Activated T-helper 1 cell treated with anti-CD3 and anti-CD28 coated beads, Interleukin-12 subunit alpha, Interleukin-12 subunit beta, Interleukin-2, Interleukin-4 antibody, amounts not matched to agents 30 ng/mL and 10 ng/mL and 1 ng/mL, durations not matched to agents 14 hours and 24 hours and 36 hours (primary cell): ENCODE measurements at regions not wholly inside any gene's neighbourhood (a gene's known extent, or its start where the extent isn't known, plus 50 kb on each side); places are given as distances from the start of the nearest gene placed in this dataset.

ENCODE experiments used
- DNase-seq: peaks from one replicate; pipeline ENCODE4 v3.0.0; 2021; ENCODE audit warnings: low spot score
- H3K27ac Mint-ChIP-seq: one replicate; pipeline ENCODE4 v1.8.0; 2021; ENCODE audit warnings: mild to moderate bottlenecking, mixed read lengths
- H3K27me3 Mint-ChIP-seq: one replicate; pipeline ENCODE4 v1.8.0; 2022; ENCODE audit warnings: mild to moderate bottlenecking, moderate library complexity, mixed read lengths; ENCODE audit not compliant: insufficient read depth
- H3K36me3 Mint-ChIP-seq: one replicate; pipeline ENCODE4 v1.8.0; 2021; ENCODE audit warnings: low read depth, mixed read lengths
- H3K4me1 Mint-ChIP-seq: one replicate; pipeline ENCODE4 v1.8.0; 2021; ENCODE audit warnings: low read depth, mixed read lengths
- H3K4me3 Mint-ChIP-seq: one replicate; pipeline ENCODE4 v1.8.0; 2021; ENCODE audit warnings: mild to moderate bottlenecking, moderate library complexity, mixed read lengths
- H3K9me3 Mint-ChIP-seq: one replicate; pipeline ENCODE4 v1.8.0; 2021; ENCODE audit warnings: mixed read lengths
- intact Hi-C: fragments of 100-400 bp; cut with micrococcal nuclease; formaldehyde crosslinking; loops from one replicate; pipeline ENCODE4 v1.15.1; 2024

DNA sequence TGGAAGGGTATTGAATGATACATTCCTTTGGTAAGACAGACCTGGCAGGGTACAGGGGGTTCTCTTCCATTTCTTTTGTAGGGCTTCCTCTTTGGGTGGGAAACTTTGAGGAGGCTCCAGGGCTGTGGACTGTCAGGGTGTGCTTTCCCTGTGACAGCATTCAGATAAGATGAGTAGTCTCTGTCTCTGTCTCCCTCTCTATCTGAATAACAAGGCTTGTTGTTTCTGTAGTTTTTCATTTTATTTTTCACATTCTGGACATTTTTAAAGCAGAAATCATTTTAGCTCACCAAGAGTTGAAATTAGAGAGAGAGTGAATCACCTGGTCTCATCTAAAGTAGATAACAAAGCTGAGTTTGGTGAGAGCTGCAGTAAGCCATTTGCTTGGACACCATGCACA lies 100.8 kb upstream of the TPM1 start:
- no peak overlapping the region for H3K27ac Mint-ChIP-seq
- intact Hi-C loops: no loop called here
- no peak for DNase-seq
- no peak overlapping the region for H3K4me3 Mint-ChIP-seq
- no peaks in the 10 kb centered on the region for H3K36me3 Mint-ChIP-seq
- peaks cover 9% of the 10 kb centered on the region for H3K27me3 Mint-ChIP-seq
- no peaks in the 10 kb centered on the region for H3K9me3 Mint-ChIP-seq
- no peaks in the 10 kb centered on the region for H3K4me1 Mint-ChIP-seq

DNA sequence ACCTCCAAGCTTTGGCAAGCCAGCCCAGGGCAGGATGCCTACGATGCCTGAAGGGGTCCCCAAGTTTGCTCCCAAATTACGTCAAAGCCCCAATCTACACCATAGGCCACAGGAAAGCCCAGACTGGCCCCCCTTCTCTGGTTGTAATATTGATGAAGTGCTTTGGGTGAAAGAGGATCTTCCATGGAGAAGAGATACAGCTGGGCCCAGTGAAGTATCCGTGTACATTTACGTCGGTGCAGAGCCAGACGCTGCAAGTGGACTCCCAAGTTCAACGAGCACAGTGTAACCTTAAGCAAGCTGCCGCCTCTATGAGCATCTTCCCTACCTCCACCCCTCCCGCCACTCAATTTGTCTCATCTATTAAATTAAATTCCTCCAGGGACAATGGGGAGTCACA lies 100.1 kb upstream of the TPM1 start:
- Mint-ChIP-seq H3K36me3 (no peaks in the 10 kb centered on the region), H3K27me3 (peaks cover 5% of the 10 kb centered on the region), H3K9me3 (no peaks in the 10 kb centered on the region), H3K4me3 (no peak overlapping the region), H3K4me1 (no peaks in the 10 kb centered on the region), H3K27ac (no peak overlapping the region)
- DNase-seq: no peak
- intact Hi-C loops: no loop called here

DNA sequence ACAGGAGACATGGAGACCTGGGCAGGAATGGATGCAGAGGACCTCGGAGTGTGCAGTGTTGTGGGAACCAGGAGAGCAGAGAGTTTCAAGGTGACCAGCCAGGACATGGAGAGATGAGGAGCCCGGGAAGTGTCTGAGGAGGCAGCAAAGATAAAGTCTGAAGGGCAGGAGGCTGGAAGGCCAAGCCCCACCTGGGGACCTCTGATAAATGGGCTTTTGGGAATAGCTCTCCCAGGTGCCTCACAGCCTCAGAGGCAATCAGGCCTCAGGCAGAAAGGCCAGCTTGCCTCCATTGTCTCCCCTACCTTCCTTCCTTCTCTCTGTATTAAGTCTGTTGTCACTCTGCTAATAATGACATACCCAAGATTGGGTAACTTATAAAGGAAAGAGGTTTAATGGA lies 97.5 kb upstream of the TPM1 start:
- DNase-seq: no peak
- H3K9me3 Mint-ChIP-seq: no peaks in the 10 kb centered on the region
- no peaks in the 10 kb centered on the region for H3K4me1 Mint-ChIP-seq
- intact Hi-C loops: no loop called here
- H3K27me3 Mint-ChIP-seq: peaks cover 9% of the 10 kb centered on the region
- no peaks in the 10 kb centered on the region for H3K36me3 Mint-ChIP-seq
- no peak overlapping the region for H3K4me3 Mint-ChIP-seq
- H3K27ac Mint-ChIP-seq: no peak overlapping the region

DNA sequence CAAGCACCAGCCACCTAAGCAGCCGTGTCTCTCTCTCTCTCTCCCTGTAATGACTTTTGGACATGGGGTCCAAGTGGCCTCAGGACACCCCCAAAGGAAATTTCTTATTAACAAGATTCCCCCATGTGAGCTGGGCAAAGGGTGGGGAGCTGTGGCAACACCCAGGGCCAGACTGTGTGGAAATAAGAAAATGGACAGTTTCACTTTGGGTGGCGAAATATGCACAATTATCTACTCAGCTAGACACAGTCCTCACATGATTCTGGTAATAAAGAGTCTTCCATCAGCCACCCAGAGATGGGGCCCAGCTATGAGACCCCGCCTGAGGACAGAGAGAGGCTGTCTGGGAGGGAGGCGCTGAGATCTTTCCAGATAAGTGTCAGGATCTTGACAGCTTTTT lies 96.8 kb upstream of the TPM1 start:
- H3K36me3 Mint-ChIP-seq: no peaks in the 10 kb centered on the region
- intact Hi-C loops: no loop called here
- DNase-seq: no peak
- no peak overlapping the region for H3K27ac Mint-ChIP-seq
- no peaks in the 10 kb centered on the region for H3K4me1 Mint-ChIP-seq
- H3K9me3 Mint-ChIP-seq: no peaks in the 10 kb centered on the region
- H3K4me3 Mint-ChIP-seq: no peak overlapping the region
- H3K27me3 Mint-ChIP-seq: peaks cover 14% of the 10 kb centered on the region

DNA sequence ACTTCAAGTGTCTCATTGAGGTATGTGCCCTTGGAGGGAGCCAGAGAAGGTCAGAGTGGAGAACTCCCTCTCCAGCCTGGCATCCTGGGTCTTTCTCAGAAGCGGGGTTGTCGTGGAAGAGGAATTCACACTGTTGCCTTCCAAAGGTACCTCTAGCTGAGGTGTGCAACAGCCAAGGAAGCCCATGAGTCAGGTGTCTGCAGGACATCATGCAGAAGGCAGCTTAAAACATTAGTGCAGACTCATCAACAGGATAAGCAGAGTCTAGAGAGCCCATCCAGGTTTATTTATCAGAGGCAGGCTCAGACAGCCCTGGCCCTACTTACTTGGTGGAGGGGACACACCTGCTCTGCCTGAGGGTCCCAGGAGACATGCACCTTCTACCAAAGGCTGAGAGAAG lies 95.6 kb upstream of the TPM1 start:
- Mint-ChIP-seq H3K4me1 (no peaks in the 10 kb centered on the region), H3K9me3 (no peaks in the 10 kb centered on the region), H3K27ac (no peak overlapping the region), H3K4me3 (no peak overlapping the region), H3K36me3 (no peaks in the 10 kb centered on the region), H3K27me3 (peaks cover 14% of the 10 kb centered on the region)
- intact Hi-C loops: no loop called here
- no peak for DNase-seq

DNA sequence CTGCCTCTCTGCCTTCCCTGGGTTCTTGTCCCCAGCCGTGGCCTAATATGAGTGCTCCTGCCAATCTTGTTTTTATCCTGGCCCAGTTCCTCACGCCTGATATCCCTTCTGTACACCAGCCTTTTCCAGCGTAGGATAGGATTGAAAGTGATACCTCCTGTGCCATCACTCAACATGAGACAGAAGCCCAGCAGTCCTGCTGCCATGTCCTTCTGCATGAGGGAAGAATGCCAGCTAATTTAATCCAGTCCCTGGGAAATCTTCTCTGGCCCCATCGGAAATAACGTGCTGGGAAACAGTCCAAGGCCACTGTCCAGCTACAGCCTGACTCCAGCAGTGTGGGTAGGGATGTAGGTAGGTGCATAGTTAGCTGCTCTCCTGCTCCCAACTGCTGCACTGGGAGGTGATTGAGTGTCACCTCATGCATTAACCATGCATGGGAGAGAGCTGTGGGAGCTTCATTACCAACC lies 92.0 kb upstream of the TPM1 start:
- Mint-ChIP-seq H3K27ac (no peak overlapping the region), H3K9me3 (no peaks in the 10 kb centered on the region), H3K4me3 (no peak overlapping the region), H3K4me1 (no peaks in the 10 kb centered on the region), H3K27me3 (peaks cover 25% of the 10 kb centered on the region), H3K36me3 (no peaks in the 10 kb centered on the region)
- intact Hi-C loops: no loop called here
- no peak for DNase-seq

DNA sequence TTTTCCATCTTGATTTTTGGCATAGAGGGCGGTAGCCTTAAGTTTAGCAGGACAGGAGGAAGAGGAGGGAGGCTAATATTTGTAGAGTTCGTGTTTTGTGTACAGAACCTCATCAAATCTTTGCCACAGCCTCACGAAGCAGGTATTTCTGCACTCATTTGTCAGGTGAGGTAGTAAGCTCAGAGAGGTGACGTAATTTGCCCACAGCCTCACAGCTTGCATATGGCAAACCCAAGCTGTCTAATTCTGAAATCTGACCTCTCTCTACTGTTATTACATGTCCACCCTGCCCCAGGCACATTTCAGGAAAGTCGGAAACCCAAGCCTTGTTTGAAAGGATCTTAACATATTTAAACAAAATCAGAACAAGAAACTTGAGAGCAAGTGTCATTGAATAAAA lies 91.1 kb upstream of the TPM1 start:
- H3K9me3 Mint-ChIP-seq: no peaks in the 10 kb centered on the region

DNA sequence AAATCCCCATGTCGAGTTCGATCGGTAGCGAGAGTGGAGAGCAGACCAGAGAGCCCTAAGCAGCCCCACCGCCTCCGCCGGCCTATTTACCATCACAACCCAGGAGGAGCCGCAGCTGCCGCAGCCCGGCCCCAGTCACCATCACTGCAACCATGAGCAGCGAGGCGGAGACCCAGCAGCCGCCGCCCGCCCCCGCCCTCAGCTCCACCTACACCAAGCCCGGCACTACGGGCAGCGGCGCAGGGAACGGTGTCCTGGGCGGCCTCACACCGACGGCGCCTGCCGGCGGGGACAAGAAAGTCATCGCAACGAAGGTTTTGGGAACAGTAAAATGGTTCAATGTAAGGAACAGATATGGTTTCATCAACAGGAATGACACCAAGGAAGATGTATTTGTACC lies 89.5 kb upstream of the TPM1 start:
- peaks cover 27% of the 10 kb centered on the region for H3K27me3 Mint-ChIP-seq
- no peak for DNase-seq
- intact Hi-C loops: no loop called here
- no peaks in the 10 kb centered on the region for H3K9me3 Mint-ChIP-seq
- H3K36me3 Mint-ChIP-seq: no peaks in the 10 kb centered on the region
- H3K4me1 Mint-ChIP-seq: no peaks in the 10 kb centered on the region
- H3K27ac Mint-ChIP-seq: no peak overlapping the region
- H3K4me3 Mint-ChIP-seq: no peak overlapping the region

More for the DNA sequence above, 91.1 kb upstream of the TPM1 start:
- intact Hi-C loops: no loop called here
- H3K36me3 Mint-ChIP-seq: no peaks in the 10 kb centered on the region
- H3K27me3 Mint-ChIP-seq: peaks cover 26% of the 10 kb centered on the region
- H3K4me3 Mint-ChIP-seq: no peak overlapping the region
- H3K27ac Mint-ChIP-seq: no peak overlapping the region
- no peak for DNase-seq
- H3K4me1 Mint-ChIP-seq: no peaks in the 10 kb centered on the region

DNA sequence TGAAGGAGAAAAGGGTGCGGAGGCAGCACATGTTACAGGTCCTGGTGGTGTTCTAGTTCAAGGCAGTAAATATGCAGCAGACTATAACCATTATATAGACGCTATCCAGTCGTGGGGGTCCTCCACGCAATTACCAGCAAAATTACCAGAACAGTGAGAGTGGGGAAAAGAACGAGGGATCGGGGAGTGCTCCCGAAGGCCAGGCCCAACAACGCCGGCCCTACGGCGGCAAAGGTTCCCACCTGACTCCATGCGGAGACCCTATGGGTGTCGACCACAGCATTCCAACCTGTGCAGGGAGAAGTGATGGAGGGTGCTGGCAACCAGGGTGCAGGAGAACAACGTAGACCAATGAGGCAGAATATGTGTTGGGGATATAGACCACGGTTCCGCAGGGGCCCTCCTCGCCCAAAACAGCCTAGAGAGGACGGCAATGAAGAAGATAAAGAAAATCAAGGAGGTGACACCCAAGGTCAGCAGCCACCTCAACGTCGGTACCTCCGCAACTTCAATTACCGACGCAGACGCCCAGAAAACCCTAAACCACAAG lies 89.0 kb upstream of the TPM1 start:
- Mint-ChIP-seq H3K36me3 (no peaks in the 10 kb centered on the region), H3K27me3 (peaks cover 27% of the 10 kb centered on the region), H3K9me3 (no peaks in the 10 kb centered on the region), H3K27ac (no peak overlapping the region), H3K4me3 (no peak overlapping the region), H3K4me1 (no peaks in the 10 kb centered on the region)
- intact Hi-C loops: no loop called here
- DNase-seq: no peak

DNA sequence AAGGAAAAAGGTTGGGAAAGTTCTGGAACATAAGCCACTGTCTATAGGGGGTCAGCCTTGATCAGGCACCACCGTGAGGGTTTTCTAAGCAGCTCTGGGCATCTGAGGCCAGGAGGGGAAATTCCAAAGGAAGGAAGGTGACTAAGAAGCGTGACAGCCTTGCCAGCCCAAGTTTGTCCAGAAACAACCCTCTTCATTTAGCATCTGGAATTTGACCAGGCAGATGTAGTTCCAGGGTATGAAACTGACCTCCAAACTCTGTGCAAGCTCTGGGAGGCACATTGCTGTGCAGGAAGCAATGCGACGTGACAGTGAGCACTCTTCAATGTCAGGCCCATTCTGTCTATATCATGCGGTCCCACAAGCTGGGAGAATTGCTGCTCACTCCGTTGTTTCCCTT lies 85.4 kb upstream of the TPM1 start:
- intact Hi-C loops: no loop called here
- no peak for DNase-seq
- no peak overlapping the region for H3K4me3 Mint-ChIP-seq
- H3K27ac Mint-ChIP-seq: no peak overlapping the region
- no peaks in the 10 kb centered on the region for H3K36me3 Mint-ChIP-seq
- H3K9me3 Mint-ChIP-seq: no peaks in the 10 kb centered on the region
- peaks cover 20% of the 10 kb centered on the region for H3K27me3 Mint-ChIP-seq
- H3K4me1 Mint-ChIP-seq: no peaks in the 10 kb centered on the region

DNA sequence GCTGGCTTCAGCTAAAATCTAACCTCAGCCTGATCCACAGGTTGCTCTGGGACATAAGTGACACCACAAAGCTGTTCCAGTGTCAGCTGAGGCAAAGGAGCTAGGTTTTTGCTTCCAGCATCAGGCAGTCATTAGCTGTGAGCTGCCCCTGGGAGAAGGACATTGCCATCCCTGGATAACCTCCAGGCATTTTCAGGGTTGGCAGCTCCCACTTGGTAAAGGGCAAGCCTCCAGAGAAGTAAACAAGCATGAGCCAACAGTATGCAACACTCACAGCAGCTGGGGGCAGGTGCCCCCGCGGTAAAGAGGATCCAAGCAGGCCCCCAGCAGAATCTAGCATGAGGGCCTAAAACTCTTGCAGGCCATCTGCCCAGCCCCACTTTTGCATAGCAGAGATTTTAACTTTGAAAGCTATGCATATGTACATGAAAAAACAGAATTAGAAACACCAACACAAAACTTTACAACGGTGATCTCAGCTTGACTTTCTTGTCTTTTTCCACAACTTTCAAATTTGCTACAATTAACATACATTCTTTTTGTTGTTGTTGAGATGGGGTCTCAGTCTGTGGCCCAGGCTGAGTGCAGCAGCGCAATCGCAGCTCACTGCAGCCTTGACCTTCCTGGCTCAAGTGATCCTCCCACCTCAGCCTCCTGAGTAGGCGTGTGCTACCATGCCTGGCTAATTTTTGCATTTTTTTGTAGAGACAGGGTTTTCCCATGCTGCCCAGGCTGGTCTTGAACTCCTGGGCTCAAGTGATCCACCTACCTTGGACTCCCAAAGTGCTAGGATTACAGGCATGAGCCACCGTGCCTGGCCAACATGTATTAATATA lies 83.8 kb upstream of the TPM1 start:
- no peaks in the 10 kb centered on the region for H3K9me3 Mint-ChIP-seq
- H3K4me1 Mint-ChIP-seq: no peaks in the 10 kb centered on the region
- peaks cover 9% of the 10 kb centered on the region for H3K27me3 Mint-ChIP-seq
- intact Hi-C loops: no loop called here
- DNase-seq: no peak
- no peaks in the 10 kb centered on the region for H3K36me3 Mint-ChIP-seq
- H3K4me3 Mint-ChIP-seq: no peak overlapping the region
- no peak overlapping the region for H3K27ac Mint-ChIP-seq

DNA sequence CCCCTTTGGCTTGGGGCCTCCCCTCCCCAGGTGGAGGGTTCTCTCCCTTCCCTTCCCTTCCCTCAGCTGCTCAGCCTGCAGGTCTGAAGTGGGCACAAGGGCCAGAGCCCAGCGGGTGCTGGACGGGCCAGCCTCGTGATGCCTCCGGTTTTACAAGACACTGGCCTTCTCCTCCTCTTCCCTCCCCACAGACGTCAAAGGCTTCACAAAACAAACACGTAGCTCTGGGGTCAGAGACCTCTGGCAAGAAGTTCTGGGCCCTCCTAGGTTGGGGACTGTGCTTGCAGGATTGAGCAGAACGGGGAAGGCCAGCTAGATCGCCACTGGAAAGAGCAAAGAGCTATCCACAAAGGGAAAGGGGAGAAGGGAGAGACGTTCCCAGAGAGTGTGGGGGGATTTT lies 81.4 kb upstream of the TPM1 start:
- peaks cover 7% of the 10 kb centered on the region for H3K27me3 Mint-ChIP-seq
- no peak overlapping the region for H3K27ac Mint-ChIP-seq
- DNase-seq: no peak

DNA sequence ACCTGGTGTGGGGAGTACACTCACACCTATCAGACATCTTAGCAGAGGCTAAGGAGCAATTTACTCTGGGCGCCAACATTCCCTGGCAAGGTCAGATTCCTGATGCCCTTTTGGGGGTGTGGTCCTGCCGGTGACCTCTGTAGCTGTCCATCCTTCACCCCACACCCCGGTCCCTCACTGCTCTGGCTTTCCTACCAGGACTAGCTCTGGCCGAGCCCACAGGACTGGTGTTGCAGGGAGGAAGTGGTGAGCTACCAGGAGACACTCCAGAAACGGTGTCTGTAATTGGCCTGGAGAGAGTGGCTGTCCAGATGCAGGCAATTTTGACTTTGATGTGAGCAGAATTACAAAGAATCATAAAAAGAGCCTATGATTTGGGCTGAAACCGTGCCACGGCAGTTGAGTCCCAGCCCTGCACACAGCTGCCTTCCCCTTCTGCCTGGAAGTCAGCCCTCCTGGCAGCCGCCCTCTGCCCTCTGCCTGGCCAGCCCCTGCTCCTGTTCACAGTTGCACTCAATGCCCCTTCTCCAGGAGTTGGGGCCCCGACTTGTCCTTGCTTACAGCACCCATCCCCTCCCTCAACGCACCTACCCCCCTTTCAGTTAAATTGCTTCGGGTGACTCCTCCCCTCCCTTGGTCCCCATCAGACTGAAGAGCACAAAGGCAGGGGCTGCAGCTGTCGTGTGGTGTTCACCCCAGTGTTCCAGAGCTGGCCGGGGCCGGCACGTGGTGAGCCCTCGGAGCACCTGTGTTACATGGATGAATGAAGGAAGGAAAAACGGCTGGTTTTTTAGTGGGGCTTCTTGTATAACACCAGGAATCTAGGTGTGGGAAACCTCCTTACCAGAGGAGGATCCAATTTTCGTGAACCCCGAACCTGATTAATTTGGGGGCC lies 80.2 kb upstream of the TPM1 start:
- no peaks in the 10 kb centered on the region for H3K36me3 Mint-ChIP-seq
- DNase-seq: no peak
- H3K4me1 Mint-ChIP-seq: no peaks in the 10 kb centered on the region
- peaks cover 5% of the 10 kb centered on the region for H3K27me3 Mint-ChIP-seq
- intact Hi-C loops: no loop called here
- H3K4me3 Mint-ChIP-seq: no peak overlapping the region
- no peaks in the 10 kb centered on the region for H3K9me3 Mint-ChIP-seq
- no peak overlapping the region for H3K27ac Mint-ChIP-seq

More for the DNA sequence above, 81.4 kb upstream of the TPM1 start:
- Mint-ChIP-seq H3K9me3 (no peaks in the 10 kb centered on the region), H3K36me3 (no peaks in the 10 kb centered on the region), H3K4me1 (no peaks in the 10 kb centered on the region), H3K4me3 (no peak overlapping the region)
- intact Hi-C loops: no loop called here
